Ishikawa (cell line): ENCODE measurements at regions not wholly inside any gene's neighbourhood (a gene's known extent, or its start where the extent isn't known, plus 50 kb on each side); places are given as distances from the start of the nearest gene placed in this dataset.

Source experiments
- CEBPB ChIP-seq: IDR thresholded peaks from 2 replicates; pipeline ENCODE4 v1.6.1; 2012
- CREB1 ChIP-seq: IDR thresholded peaks from 2 replicates; pipeline ENCODE4 v1.6.1; 2012; ENCODE audit warnings: low read depth
- EGR1 ChIP-seq: IDR thresholded peaks from 2 replicates; pipeline ENCODE4 v1.6.1; 2012
- EP300 ChIP-seq: IDR thresholded peaks from 2 replicates; pipeline ENCODE4 v1.6.1; 2012; ENCODE audit warnings: borderline replicate concordance
- FOXM1 ChIP-seq: IDR thresholded peaks from 2 replicates; pipeline ENCODE4 v1.6.1; 2012; ENCODE audit warnings: low read depth, borderline replicate concordance
- MAX ChIP-seq: IDR thresholded peaks from 2 replicates; pipeline ENCODE4 v1.6.1; 2012
- NFIC ChIP-seq: IDR thresholded peaks from 2 replicates; pipeline ENCODE4 v1.6.1; 2012
- RAD21 ChIP-seq: IDR thresholded peaks from 2 replicates; pipeline ENCODE4 v1.6.1; 2012; ENCODE audit warnings: low read depth
- REST ChIP-seq: IDR thresholded peaks from 2 replicates; pipeline ENCODE4 v1.6.1; 2012; ENCODE audit warnings: low read depth, mild to moderate bottlenecking
- TAF1 ChIP-seq: IDR thresholded peaks from 2 replicates; pipeline ENCODE4 v1.6.1; 2012; ENCODE audit warnings: low read depth, mild to moderate bottlenecking
- TCF12 ChIP-seq: IDR thresholded peaks from 2 replicates; pipeline ENCODE4 v1.6.1; 2012; ENCODE audit warnings: low read depth
- TEAD4 ChIP-seq: IDR thresholded peaks from 2 replicates; pipeline ENCODE4 v1.6.1; 2012
- USF1 ChIP-seq: IDR thresholded peaks from 2 replicates; pipeline ENCODE4 v1.6.1; 2012
- YY1 ChIP-seq: IDR thresholded peaks from 2 replicates; pipeline ENCODE4 v1.6.1; 2012; ENCODE audit warnings: low read depth
- ZBTB7A ChIP-seq: IDR thresholded peaks from 2 replicates; pipeline ENCODE4 v1.6.1; 2012; ENCODE audit warnings: low read depth

- no peak for TF ChIP-seq EGR1
- no peak for TF ChIP-seq REST
- no peak for TF ChIP-seq USF1
- TF ChIP-seq RAD21: no peak
- TF ChIP-seq FOXM1: no peak
- no peak for TF ChIP-seq TCF12
- no peak for TF ChIP-seq ZBTB7A
- no peak for TF ChIP-seq TEAD4
- no peak for TF ChIP-seq MAX
These were observed 183.6 kb downstream of the ANXA2 start for GRCh38 chr15:60214201-60214600.

- TF ChIP-seq YY1: no peak
- no peak for TF ChIP-seq EGR1
- no peak for TF ChIP-seq FOXM1
- TF ChIP-seq RAD21: no peak
- no peak for TF ChIP-seq TAF1
- TF ChIP-seq NFIC: no peak
- no peak for TF ChIP-seq CREB1
- no peak for TF ChIP-seq TCF12
- no peak for TF ChIP-seq CEBPB
- TF ChIP-seq MAX: no peak
- TF ChIP-seq USF1: no peak
- no peak for TF ChIP-seq TEAD4
- TF ChIP-seq REST: no peak
- TF ChIP-seq EP300: no peak
- no peak for TF ChIP-seq ZBTB7A
These were observed 182.4 kb downstream of the ANXA2 start for GRCh38 chr15:60215225-60215963.

- TF ChIP-seq RAD21 (no peak), TEAD4 (no peak), TAF1 (no peak), EGR1 (no peak), ZBTB7A (no peak), USF1 (no peak), CREB1 (no peak), CEBPB (no peak), MAX (no peak), FOXM1 (no peak), EP300 (no peak), YY1 (no peak)
These were observed 180.6 kb downstream of the ANXA2 start for GRCh38 chr15:60217161-60217560.

- TF ChIP-seq CREB1: no peak
- TF ChIP-seq TAF1: no peak
- no peak for TF ChIP-seq TCF12
- no peak for TF ChIP-seq RAD21
- no peak for TF ChIP-seq REST
- no peak for TF ChIP-seq ZBTB7A
- TF ChIP-seq EGR1: no peak
- no peak for TF ChIP-seq FOXM1
- no peak for TF ChIP-seq CEBPB
- TF ChIP-seq EP300: no peak
- no peak for TF ChIP-seq NFIC
- TF ChIP-seq YY1: no peak
- TF ChIP-seq MAX: no peak
- TF ChIP-seq USF1: no peak
- no peak for TF ChIP-seq TEAD4
These were observed 179.5 kb downstream of the ANXA2 start for GRCh38 chr15:60218256-60218655.
